ENCODE measurements at regions not wholly inside any gene's neighbourhood (a gene's known extent, or its start where the extent isn't known, plus 50 kb on each side); places are given as distances from the start of the nearest gene placed in this dataset.
"Not testable (repeated sequence)": the region's sequence is repeated elsewhere in the genome, so short reads cannot be mapped to it uniquely, and the experiment has no call there.

- peak overlapping the region; percentile 74 for H3K4me3 ChIP-seq (ENCODE audit: low read depth, low read length)
- DNase-seq (ENCODE audit: low read depth) = peak; percentile 23
Measured at GRCh38 chr7:32727483-32728411, 163.8 kb downstream of the KBTBD2 start.

- H3K4me3 ChIP-seq (ENCODE audit: low read depth, low read length) = not testable (repeated sequence)
Measured at GRCh38 chr7:32722837-32723236, 168.7 kb downstream of the KBTBD2 start.

GRCh38 chr7:32694182-32694581 lies 197.4 kb downstream of the KBTBD2 start:
- TF ChIP-seq CTCF (IDR thresholded peaks at IDR 0.05; ENCODE audit: insufficient read depth, low read length) = no peak
- H3K4me3 ChIP-seq (ENCODE audit: low read depth, low read length) = no peak overlapping the region
- no peak for DNase-seq (ENCODE audit: low read depth)

More at GRCh38 chr7:32722837-32723236, 168.7 kb downstream of the KBTBD2 start:
- DNase-seq (ENCODE audit: low read depth) = not testable (repeated sequence)

GRCh38 chr7:32691965-32692815 lies 196.9 kb downstream of the AVL9 start:
- peak; percentile 51 for DNase-seq (ENCODE audit: low read depth)
- not testable (repeated sequence) for H3K4me3 ChIP-seq (ENCODE audit: low read depth, low read length)

- H3K4me3 ChIP-seq (ENCODE audit: low read depth, low read length); DNase-seq (ENCODE audit: low read depth): not testable (repeated sequence)
Measured at GRCh38 chr7:32688092-32688491, 192.8 kb downstream of the AVL9 start.

GRCh38 chr7:32681174-32681518 lies 185.9 kb downstream of the AVL9 start:
- H3K4me3 ChIP-seq (ENCODE audit: low read depth, low read length) = no peak overlapping the region
- DNase-seq (ENCODE audit: low read depth) = no peak
- TF ChIP-seq CTCF (IDR thresholded peaks at IDR 0.05; ENCODE audit: insufficient read depth, low read length) = no peak

GRCh38 chr7:32680259-32681173 lies 185.2 kb downstream of the AVL9 start:
- peak; percentile 69 for DNase-seq (ENCODE audit: low read depth)
- TF ChIP-seq CTCF (IDR thresholded peaks at IDR 0.05; ENCODE audit: insufficient read depth, low read length) = no peak
- no peak overlapping the region for H3K4me3 ChIP-seq (ENCODE audit: low read depth, low read length)

GRCh38 chr7:32679192-32679591 lies 183.9 kb downstream of the AVL9 start:
- no peak for TF ChIP-seq CTCF (IDR thresholded peaks at IDR 0.05; ENCODE audit: insufficient read depth, low read length)
- no peak for DNase-seq (ENCODE audit: low read depth)
- no peak overlapping the region for H3K4me3 ChIP-seq (ENCODE audit: low read depth, low read length)

All from fibroblast of the aortic adventitia (primary cell).